SK-N-SH treated with all-trans-retinoic acid at 6 μM for 48 hours (cell line): ENCODE measurements at regions not wholly inside any gene's neighbourhood (a gene's known extent, or its start where the extent isn't known, plus 50 kb on each side); places are given as distances from the start of the nearest gene placed in this dataset.

ENCODE experiments used
- ATAC-seq: fragments of 200-7000 bp; cut with Tn5 transposase; 3 replicates; pipeline ENCODE4 v1.9.1; 2020; ENCODE audit warnings: mild to moderate bottlenecking, moderate library complexity
- ARNTL ChIP-seq: fragments of 450-650 bp; formaldehyde crosslinking; IDR thresholded peaks from 2 replicates; pipeline ENCODE4 v1.5.0; 2020; ENCODE audit warnings: low read depth, mild to moderate bottlenecking, moderate library complexity, borderline replicate concordance
- BACH2 ChIP-seq: fragments of 250-450 bp; sonication (Bioruptor Pico); IDR thresholded peaks from 2 replicates; pipeline ENCODE4 v1.9.0; 2021; ENCODE audit warnings: mild to moderate bottlenecking, borderline replicate concordance
- CREB5 ChIP-seq: fragments of 250-450 bp; sonication (Bioruptor Pico); IDR thresholded peaks from 2 replicates; pipeline ENCODE4 v1.5.1; 2020; ENCODE audit warnings: low read depth, mild to moderate bottlenecking, moderate library complexity
- CSDC2 ChIP-seq: fragments of 250-450 bp; sonication (Bioruptor Pico); IDR thresholded peaks from 2 replicates; pipeline ENCODE4 v1.5.0; 2020; ENCODE audit warnings: mild to moderate bottlenecking, moderate library complexity
- CSRNP3 ChIP-seq: fragments of 250-450 bp; sonication (Bioruptor Pico); IDR thresholded peaks from 2 replicates; pipeline ENCODE4 v1.5.1; 2021; ENCODE audit warnings: mild to moderate bottlenecking, moderate library complexity
- ESRRG ChIP-seq: fragments of 250-450 bp; sonication (Bioruptor Pico); IDR thresholded peaks from 2 replicates; pipeline ENCODE4 v1.6.1; 2021; ENCODE audit warnings: mild to moderate bottlenecking
- OSR1 ChIP-seq: fragments of 250-450 bp; sonication (Bioruptor Pico); IDR thresholded peaks from 2 replicates; pipeline ENCODE4 v1.8.0; 2022; ENCODE audit warnings: moderate library complexity, mild to moderate bottlenecking, inconsistent platforms
- PPARA ChIP-seq: fragments of 250-450 bp; sonication (Bioruptor Pico); IDR thresholded peaks from 2 replicates; pipeline ENCODE4 v1.5.0; 2020; ENCODE audit warnings: mild to moderate bottlenecking, borderline replicate concordance
- RARB ChIP-seq: fragments of 250-450 bp; sonication (Bioruptor Pico); IDR thresholded peaks from 2 replicates; pipeline ENCODE4 v1.8.0; 2021; ENCODE audit warnings: mild to moderate bottlenecking, moderate library complexity
- SNAI2 ChIP-seq: fragments of 250-450 bp; sonication (Bioruptor Pico); IDR thresholded peaks from 2 replicates; pipeline ENCODE4 v1.5.0; 2020; ENCODE audit warnings: mild to moderate bottlenecking, moderate library complexity
- TCF4 ChIP-seq: fragments of 250-450 bp; sonication (Bioruptor Pico); IDR thresholded peaks from 2 replicates; pipeline ENCODE4 v1.8.0; 2021; ENCODE audit warnings: mild to moderate bottlenecking, moderate library complexity, borderline replicate concordance
- TOX ChIP-seq: fragments of 250-450 bp; sonication (Bioruptor Pico); IDR thresholded peaks from 2 replicates; pipeline ENCODE4 v1.8.0; 2021; ENCODE audit warnings: mild to moderate bottlenecking, moderate library complexity, borderline replicate concordance
- ZC3H10 ChIP-seq: fragments of 250-450 bp; sonication (Bioruptor Pico); IDR thresholded peaks from 2 replicates; pipeline ENCODE4 v1.5.1; 2021; ENCODE audit warnings: mild to moderate bottlenecking, moderate library complexity
- ZFP3 ChIP-seq: fragments of 250-450 bp; sonication (Bioruptor Pico); IDR thresholded peaks from 2 replicates; pipeline ENCODE4 v1.5.0; 2020; ENCODE audit warnings: mild to moderate bottlenecking, moderate library complexity
- ZFP30 ChIP-seq: fragments of 450-650 bp; formaldehyde crosslinking; IDR thresholded peaks from 2 replicates; pipeline ENCODE4 v1.5.0; 2022; ENCODE audit warnings: mild to moderate bottlenecking, moderate library complexity
- ZNF565 ChIP-seq: fragments of 450-650 bp; formaldehyde crosslinking; conservative IDR thresholded peaks from 2 replicates; pipeline ENCODE4 v1.5.0; 2020; ENCODE audit warnings: low read depth, mild to moderate bottlenecking, moderate library complexity
- ZNF70 ChIP-seq: fragments of 450-650 bp; formaldehyde crosslinking; IDR thresholded peaks from 2 replicates; pipeline ENCODE4 v1.5.0; 2020; ENCODE audit warnings: mild to moderate bottlenecking, moderate library complexity
- ZNF8 ChIP-seq: fragments of 450-650 bp; formaldehyde crosslinking; IDR thresholded peaks from 2 replicates; pipeline ENCODE4 v1.5.0; 2020; ENCODE audit warnings: mild to moderate bottlenecking, moderate library complexity
- TF ChIP-seq, protein P1 (sequence below): fragments of 250-450 bp; sonication (Bioruptor Pico); IDR thresholded peaks from 2 replicates; pipeline ENCODE4 v1.5.0; 2020; ENCODE audit warnings: mild to moderate bottlenecking, moderate library complexity
- TF ChIP-seq, protein P2 (sequence below): fragments of 250-450 bp; sonication (Bioruptor Pico); IDR thresholded peaks from 2 replicates; pipeline ENCODE4 v1.8.0; 2020; ENCODE audit warnings: mild to moderate bottlenecking, moderate library complexity, borderline replicate concordance
- TF ChIP-seq, protein P3 (sequence below): fragments of 250-450 bp; sonication (Bioruptor Pico); IDR thresholded peaks from 2 replicates; pipeline ENCODE4 v1.8.0; 2021; ENCODE audit warnings: low read depth, mild to moderate bottlenecking, moderate library complexity, borderline replicate concordance

- ATAC-seq: no peak
- TF ChIP-seq ZFP3 (no peak), CREB5 (CRISPR knock-in tag) (no peak), ESRRG (no peak), TCF4 (no peak), SNAI2 (CRISPR knock-in tag) (no peak), RARB (CRISPR knock-in tag) (no peak), CSDC2 (CRISPR knock-in tag) (no peak), ZFP30 (CRISPR knock-in tag) (no peak), PPARA (no peak), CSRNP3 (CRISPR knock-in tag) (no peak), ZNF70 (CRISPR knock-in tag) (no peak), ZC3H10 (no peak), ZNF565 (no peak), BACH2 (CRISPR knock-in tag) (no peak), TOX (CRISPR knock-in tag) (no peak)
- TF ChIP-seq, protein P1, sequence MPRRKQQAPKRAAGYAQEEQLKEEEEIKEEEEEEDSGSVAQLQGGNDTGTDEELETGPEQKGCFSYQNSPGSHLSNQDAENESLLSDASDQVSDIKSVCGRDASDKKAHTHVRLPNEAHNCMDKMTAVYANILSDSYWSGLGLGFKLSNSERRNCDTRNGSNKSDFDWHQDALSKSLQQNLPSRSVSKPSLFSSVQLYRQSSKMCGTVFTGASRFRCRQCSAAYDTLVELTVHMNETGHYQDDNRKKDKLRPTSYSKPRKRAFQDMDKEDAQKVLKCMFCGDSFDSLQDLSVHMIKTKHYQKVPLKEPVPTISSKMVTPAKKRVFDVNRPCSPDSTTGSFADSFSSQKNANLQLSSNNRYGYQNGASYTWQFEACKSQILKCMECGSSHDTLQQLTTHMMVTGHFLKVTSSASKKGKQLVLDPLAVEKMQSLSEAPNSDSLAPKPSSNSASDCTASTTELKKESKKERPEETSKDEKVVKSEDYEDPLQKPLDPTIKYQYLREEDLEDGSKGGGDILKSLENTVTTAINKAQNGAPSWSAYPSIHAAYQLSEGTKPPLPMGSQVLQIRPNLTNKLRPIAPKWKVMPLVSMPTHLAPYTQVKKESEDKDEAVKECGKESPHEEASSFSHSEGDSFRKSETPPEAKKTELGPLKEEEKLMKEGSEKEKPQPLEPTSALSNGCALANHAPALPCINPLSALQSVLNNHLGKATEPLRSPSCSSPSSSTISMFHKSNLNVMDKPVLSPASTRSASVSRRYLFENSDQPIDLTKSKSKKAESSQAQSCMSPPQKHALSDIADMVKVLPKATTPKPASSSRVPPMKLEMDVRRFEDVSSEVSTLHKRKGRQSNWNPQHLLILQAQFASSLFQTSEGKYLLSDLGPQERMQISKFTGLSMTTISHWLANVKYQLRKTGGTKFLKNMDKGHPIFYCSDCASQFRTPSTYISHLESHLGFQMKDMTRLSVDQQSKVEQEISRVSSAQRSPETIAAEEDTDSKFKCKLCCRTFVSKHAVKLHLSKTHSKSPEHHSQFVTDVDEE: no peak
- TF ChIP-seq, protein P2, sequence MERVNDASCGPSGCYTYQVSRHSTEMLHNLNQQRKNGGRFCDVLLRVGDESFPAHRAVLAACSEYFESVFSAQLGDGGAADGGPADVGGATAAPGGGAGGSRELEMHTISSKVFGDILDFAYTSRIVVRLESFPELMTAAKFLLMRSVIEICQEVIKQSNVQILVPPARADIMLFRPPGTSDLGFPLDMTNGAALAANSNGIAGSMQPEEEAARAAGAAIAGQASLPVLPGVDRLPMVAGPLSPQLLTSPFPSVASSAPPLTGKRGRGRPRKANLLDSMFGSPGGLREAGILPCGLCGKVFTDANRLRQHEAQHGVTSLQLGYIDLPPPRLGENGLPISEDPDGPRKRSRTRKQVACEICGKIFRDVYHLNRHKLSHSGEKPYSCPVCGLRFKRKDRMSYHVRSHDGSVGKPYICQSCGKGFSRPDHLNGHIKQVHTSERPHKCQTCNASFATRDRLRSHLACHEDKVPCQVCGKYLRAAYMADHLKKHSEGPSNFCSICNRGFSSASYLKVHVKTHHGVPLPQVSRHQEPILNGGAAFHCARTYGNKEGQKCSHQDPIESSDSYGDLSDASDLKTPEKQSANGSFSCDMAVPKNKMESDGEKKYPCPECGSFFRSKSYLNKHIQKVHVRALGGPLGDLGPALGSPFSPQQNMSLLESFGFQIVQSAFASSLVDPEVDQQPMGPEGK: no peak
- TF ChIP-seq, protein P3, sequence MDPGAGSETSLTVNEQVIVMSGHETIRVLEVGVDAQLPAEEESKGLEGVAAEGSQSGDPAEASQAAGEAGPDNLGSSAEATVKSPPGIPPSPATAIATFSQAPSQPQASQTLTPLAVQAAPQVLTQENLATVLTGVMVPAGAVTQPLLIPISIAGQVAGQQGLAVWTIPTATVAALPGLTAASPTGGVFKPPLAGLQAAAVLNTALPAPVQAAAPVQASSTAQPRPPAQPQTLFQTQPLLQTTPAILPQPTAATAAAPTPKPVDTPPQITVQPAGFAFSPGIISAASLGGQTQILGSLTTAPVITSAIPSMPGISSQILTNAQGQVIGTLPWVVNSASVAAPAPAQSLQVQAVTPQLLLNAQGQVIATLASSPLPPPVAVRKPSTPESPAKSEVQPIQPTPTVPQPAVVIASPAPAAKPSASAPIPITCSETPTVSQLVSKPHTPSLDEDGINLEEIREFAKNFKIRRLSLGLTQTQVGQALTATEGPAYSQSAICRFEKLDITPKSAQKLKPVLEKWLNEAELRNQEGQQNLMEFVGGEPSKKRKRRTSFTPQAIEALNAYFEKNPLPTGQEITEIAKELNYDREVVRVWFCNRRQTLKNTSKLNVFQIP: no peak
Observed at GRCh38 chr20:57985278-57985677, 243.2 kb downstream of the ANKRD60 start.

- no peak for TF ChIP-seq CSDC2 (CRISPR knock-in tag)
- TF ChIP-seq, protein P2: no peak
- no peak for TF ChIP-seq OSR1 (CRISPR knock-in tag)
- no peak for TF ChIP-seq ZC3H10
- no peak for TF ChIP-seq ZNF8 (CRISPR knock-in tag)
- no peak for TF ChIP-seq BACH2 (CRISPR knock-in tag)
- TF ChIP-seq, protein P3: no peak
- TF ChIP-seq ARNTL (CRISPR knock-in tag): no peak
- TF ChIP-seq CREB5 (CRISPR knock-in tag): no peak
- ATAC-seq: no peak
Observed at GRCh38 chr20:57983082-57983481, 245.4 kb downstream of the ANKRD60 start.
